ENCODE measurements at regions not wholly inside any gene's neighbourhood (a gene's known extent, or its start where the extent isn't known, plus 50 kb on each side); places are given as distances from the start of the nearest gene placed in this dataset.

DNA sequence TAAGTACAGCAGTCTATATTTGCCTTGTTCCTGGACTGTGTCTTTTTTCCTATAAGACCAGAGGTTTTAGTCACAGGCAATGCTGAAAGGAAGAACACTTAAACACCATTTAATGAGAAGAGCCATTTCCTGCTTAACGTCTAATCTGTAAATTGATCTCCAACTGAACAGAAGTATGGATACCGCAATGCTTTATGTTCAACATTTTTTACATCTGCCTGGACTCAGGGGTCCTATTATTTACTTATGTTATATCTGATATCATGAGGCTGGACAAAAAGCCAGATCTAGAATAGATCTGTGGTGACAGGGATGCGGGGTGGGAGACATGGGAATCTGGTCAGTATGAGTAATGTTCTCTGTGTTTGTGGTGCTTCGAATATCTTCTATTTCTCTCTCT is 334.6 kb upstream of the MPDZ start:
- no peak for TF ChIP-seq EZH2 (IDR thresholded peaks at IDR 0.05; ENCODE audit: borderline replicate concordance, insufficient read depth, low read depth, low read length, poor library complexity, severe bottlenecking)
- TF ChIP-seq, protein P1, sequence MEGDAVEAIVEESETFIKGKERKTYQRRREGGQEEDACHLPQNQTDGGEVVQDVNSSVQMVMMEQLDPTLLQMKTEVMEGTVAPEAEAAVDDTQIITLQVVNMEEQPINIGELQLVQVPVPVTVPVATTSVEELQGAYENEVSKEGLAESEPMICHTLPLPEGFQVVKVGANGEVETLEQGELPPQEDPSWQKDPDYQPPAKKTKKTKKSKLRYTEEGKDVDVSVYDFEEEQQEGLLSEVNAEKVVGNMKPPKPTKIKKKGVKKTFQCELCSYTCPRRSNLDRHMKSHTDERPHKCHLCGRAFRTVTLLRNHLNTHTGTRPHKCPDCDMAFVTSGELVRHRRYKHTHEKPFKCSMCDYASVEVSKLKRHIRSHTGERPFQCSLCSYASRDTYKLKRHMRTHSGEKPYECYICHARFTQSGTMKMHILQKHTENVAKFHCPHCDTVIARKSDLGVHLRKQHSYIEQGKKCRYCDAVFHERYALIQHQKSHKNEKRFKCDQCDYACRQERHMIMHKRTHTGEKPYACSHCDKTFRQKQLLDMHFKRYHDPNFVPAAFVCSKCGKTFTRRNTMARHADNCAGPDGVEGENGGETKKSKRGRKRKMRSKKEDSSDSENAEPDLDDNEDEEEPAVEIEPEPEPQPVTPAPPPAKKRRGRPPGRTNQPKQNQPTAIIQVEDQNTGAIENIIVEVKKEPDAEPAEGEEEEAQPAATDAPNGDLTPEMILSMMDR (IDR thresholded peaks at IDR 0.05), result no peak
- Mint-ChIP-seq H3K27ac (no peak overlapping the region), H3K27me3 (no peaks in the 10 kb centered on the region), H3K9me3 (ENCODE audit: insufficient read depth) (no peaks in the 10 kb centered on the region), H3K4me3 (no peak overlapping the region), H3K4me1 (no peaks in the 10 kb centered on the region)
- ATAC-seq (ENCODE audit: low read depth) (no peak), DNase-seq (no peak)
- Histone ChIP-seq H3K4me3 (ENCODE audit: control extremely low read depth in 1 of 5, extremely low read depth in 1 of 5, insufficient read depth in 1 of 5, low read depth in 2 of 5, low read length in 4 of 5) (no peak overlapping the region), H3K9ac (ENCODE audit: low read length) (no peak overlapping the region), H3K36me3 (replicated peaks in 1 of 2; ENCODE audit: control extremely low read depth in 1 of 2, control insufficient read depth in 1 of 2, extremely low read depth in 1 of 2, insufficient read depth in 2 of 2, low read length in 1 of 2) (no peaks in the 10 kb centered on the region), H3K79me2 (ENCODE audit: control insufficient read depth, insufficient read depth, low read length) (no peaks in the 10 kb centered on the region), H3K27me3 (replicated peaks in 1 of 4; ENCODE audit: control extremely low read depth in 1 of 4, control insufficient read depth in 3 of 4, insufficient read depth in 4 of 4, low read length in 3 of 4) (no peaks in the 10 kb centered on the region), H3K9me3 (ENCODE audit: control extremely low read depth in 1 of 3, control insufficient read depth in 2 of 3, insufficient read depth in 1 of 3, low read length in 2 of 3) (no peaks in the 10 kb centered on the region), H2AFZ (ENCODE audit: insufficient read depth, low read depth, low read length, poor library complexity, severe bottlenecking) (no peak overlapping the region), H3K4me2 (replicated peaks; ENCODE audit: low read depth, low read length, poor library complexity, severe bottlenecking) (no peak overlapping the region), H4K20me1 (ENCODE audit: control insufficient read depth, insufficient read depth, low read length, poor library complexity, severe bottlenecking) (no peaks in the 10 kb centered on the region), H3K27ac (ENCODE audit: low read length in 2 of 2) (no peak overlapping the region), H3K4me1 (ENCODE audit: control insufficient read depth in 2 of 2, insufficient read depth in 2 of 2, low read length in 2 of 2) (no peaks in the 10 kb centered on the region)
- intact Hi-C loops (cut with micrococcal nuclease), result no loop called here
- no CpG with 5 or more reads among the region's 4 CpGs for WGBS (ENCODE audit: insufficient coverage)
- CTCF ChIA-PET, result no interaction called here
- POLR2A ChIA-PET, result no interaction called here

DNA sequence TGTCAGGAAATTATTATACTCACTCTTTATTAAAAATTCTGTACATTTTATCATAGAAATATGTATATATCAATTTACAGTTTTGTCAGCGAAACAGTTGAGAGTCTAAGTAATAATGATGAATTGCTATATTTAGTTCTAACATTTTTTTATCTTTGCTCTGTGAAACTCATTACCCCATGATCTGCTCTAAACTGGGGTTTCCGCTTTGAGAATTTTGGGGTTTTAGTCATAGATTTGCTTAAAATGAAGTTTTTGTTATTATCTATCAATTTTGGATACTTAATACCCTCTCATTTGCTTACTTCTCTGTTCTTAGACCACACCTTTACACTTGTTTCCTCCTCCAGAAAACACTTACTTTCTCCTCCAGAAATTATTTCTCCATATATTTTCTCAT is 333.8 kb upstream of the MPDZ start:
- H2AFZ ChIP-seq (ENCODE audit: insufficient read depth, low read depth, low read length, poor library complexity, severe bottlenecking), result no peak overlapping the region
- DNase-seq (no peak), ATAC-seq (ENCODE audit: low read depth) (no peak)
- Mint-ChIP-seq H3K4me1 (no peaks in the 10 kb centered on the region), H3K9me3 (ENCODE audit: insufficient read depth) (no peaks in the 10 kb centered on the region), H3K4me3 (no peak overlapping the region), H3K27ac (no peak overlapping the region), H3K27me3 (no peaks in the 10 kb centered on the region)
- no peaks in the 10 kb centered on the region for H3K4me1 ChIP-seq (ENCODE audit: control insufficient read depth in 2 of 2, insufficient read depth in 2 of 2, low read length in 2 of 2)
- H3K9ac ChIP-seq (ENCODE audit: low read length), result no peak overlapping the region
- H3K27ac ChIP-seq (ENCODE audit: low read length in 2 of 2), result no peak overlapping the region
- H3K4me2 ChIP-seq (replicated peaks; ENCODE audit: low read depth, low read length, poor library complexity, severe bottlenecking), result no peak overlapping the region
- ChIA-PET POLR2A (no interaction called here), CTCF (no interaction called here)
- no CpG with 5 or more reads among the region's 2 CpGs for WGBS (ENCODE audit: insufficient coverage)
- no peaks in the 10 kb centered on the region for H4K20me1 ChIP-seq (ENCODE audit: control insufficient read depth, insufficient read depth, low read length, poor library complexity, severe bottlenecking)
- TF ChIP-seq, protein P1 (IDR thresholded peaks at IDR 0.05), result no peak
- no peak for TF ChIP-seq EZH2 (IDR thresholded peaks at IDR 0.05; ENCODE audit: borderline replicate concordance, insufficient read depth, low read depth, low read length, poor library complexity, severe bottlenecking)
- no peaks in the 10 kb centered on the region for H3K9me3 ChIP-seq (ENCODE audit: control extremely low read depth in 1 of 3, control insufficient read depth in 2 of 3, insufficient read depth in 1 of 3, low read length in 2 of 3)
- no peaks in the 10 kb centered on the region for H3K36me3 ChIP-seq (replicated peaks in 1 of 2; ENCODE audit: control extremely low read depth in 1 of 2, control insufficient read depth in 1 of 2, extremely low read depth in 1 of 2, insufficient read depth in 2 of 2, low read length in 1 of 2)
- no peaks in the 10 kb centered on the region for H3K27me3 ChIP-seq (replicated peaks in 1 of 4; ENCODE audit: control extremely low read depth in 1 of 4, control insufficient read depth in 3 of 4, insufficient read depth in 4 of 4, low read length in 3 of 4)
- no peak overlapping the region for H3K4me3 ChIP-seq (ENCODE audit: control extremely low read depth in 1 of 5, extremely low read depth in 1 of 5, insufficient read depth in 1 of 5, low read depth in 2 of 5, low read length in 4 of 5)
- intact Hi-C loops (cut with micrococcal nuclease), result no loop called here
- H3K79me2 ChIP-seq (ENCODE audit: control insufficient read depth, insufficient read depth, low read length), result no peaks in the 10 kb centered on the region

All from B cell (primary cell).